Activated CD4-positive, alpha-beta T cell treated with anti-CD3 and anti-CD28 coated beads, Interleukin-2, amount 50 U/mL, for 24 hours (primary cell): ENCODE measurements at regions not wholly inside any gene's neighbourhood (a gene's known extent, or its start where the extent isn't known, plus 50 kb on each side); places are given as distances from the start of the nearest gene placed in this dataset.

ENCODE experiments used
- DNase-seq, 2 donors: peaks; one replicate each; pipeline ENCODE4 v3.0.0-alpha.2; 2020; ENCODE audit warnings: low read depth in 1 of 2, low spot score in 1 of 2

- DNase-seq: no peak
Measured at GRCh38 chr11:69545976-69546617, 64.6 kb downstream of the LINC01488 start.

- DNase-seq: peak; percentile 29 to 52
Measured at GRCh38 chr11:69546735-69547370, 65.4 kb downstream of the LINC01488 start.

GRCh38 chr11:69550846-69551245 lies 69.4 kb downstream of the LINC01488 start:
- DNase-seq: no peak

- DNase-seq: no peak
Measured at GRCh38 chr11:69551963-69552362, 70.5 kb downstream of the LINC01488 start.

- DNase-seq: no peak
Measured at GRCh38 chr11:69552951-69553350, 71.5 kb downstream of the LINC01488 start.

- no peak for DNase-seq
Measured at GRCh38 chr11:69553416-69554357, 72.2 kb downstream of the LINC01488 start.

GRCh38 chr11:69554849-69555248 lies 73.4 kb downstream of the LINC01488 start:
- DNase-seq: no peak

GRCh38 chr11:69557266-69557665 lies 75.8 kb downstream of the LINC01488 start:
- DNase-seq: no peak

- peak in 1 of 2 donors; percentile 20 for DNase-seq
Measured at GRCh38 chr11:69558519-69558941, 77.1 kb downstream of the LINC01488 start.

- DNase-seq: no peak
Measured at GRCh38 chr11:69559181-69559580, 77.7 kb downstream of the LINC01488 start.

GRCh38 chr11:69560141-69560790 lies 78.8 kb downstream of the LINC01488 start:
- no peak for DNase-seq

GRCh38 chr11:69562302-69562701 lies 78.7 kb upstream of the CCND1 start:
- no peak for DNase-seq

- DNase-seq: no peak
Measured at GRCh38 chr11:69562816-69563215, 78.1 kb upstream of the CCND1 start.

GRCh38 chr11:69563306-69563705 lies 77.7 kb upstream of the CCND1 start:
- DNase-seq: no peak

- no peak for DNase-seq
Measured at GRCh38 chr11:69563946-69564775, 76.8 kb upstream of the CCND1 start.

GRCh38 chr11:69566001-69566400 lies 75.0 kb upstream of the CCND1 start:
- DNase-seq: no peak

- DNase-seq: no peak
Measured at GRCh38 chr11:69567951-69568808, 72.8 kb upstream of the CCND1 start.

- DNase-seq: no peak
Measured at GRCh38 chr11:69568809-69569097, 72.2 kb upstream of the CCND1 start.

- no peak for DNase-seq
Measured at GRCh38 chr11:69569306-69570200, 71.4 kb upstream of the CCND1 start.
